ENCODE measurements at regions not wholly inside any gene's neighbourhood (a gene's known extent, or its start where the extent isn't known, plus 50 kb on each side); places are given as distances from the start of the nearest gene placed in this dataset.

GRCh38 chr14:35934499-35934898 is 108.4 kb downstream of the BRMS1L start:
- H3K36me3 ChIP-seq, result no peaks in the 10 kb centered on the region
- intact Hi-C loops (cut with DNase I), result no loop called here
- WGBS, 2 donors, result 67 to 72% methylated on average over 2 of the region's 2 CpGs
- no peak overlapping the region for H3K4me3 ChIP-seq
- no peak for DNase-seq
- H3K9me3 ChIP-seq, result no peaks in the 10 kb centered on the region
- TF ChIP-seq POLR2AphosphoS5 (IDR thresholded peaks at IDR 0.05) (no peak), POLR2A (IDR thresholded peaks at IDR 0.05) (no peak), CTCF (IDR thresholded peaks at IDR 0.05) (no peak), EP300 (IDR thresholded peaks at IDR 0.05) (no peak)
- H3K27me3 ChIP-seq, result no peaks in the 10 kb centered on the region
- no peak overlapping the region for H3K27ac ChIP-seq
- H3K4me1 ChIP-seq, result no peaks in the 10 kb centered on the region

- Histone ChIP-seq H3K27me3 (no peaks in the 10 kb centered on the region), H3K27ac (no peak overlapping the region), H3K4me3 (no peak overlapping the region), H3K9me3 (no peaks in the 10 kb centered on the region), H3K36me3 (no peaks in the 10 kb centered on the region), H3K4me1 (no peaks in the 10 kb centered on the region)
- DNase-seq, result no peak
- intact Hi-C loops (cut with DNase I), result no loop called here
- WGBS, 2 donors, result 55 to 79% methylated on average over 13 of the region's 13 CpGs
- TF ChIP-seq EP300 (IDR thresholded peaks at IDR 0.05), result no peak
Observed at GRCh38 chr14:35932659-35933159, 106.6 kb downstream of the BRMS1L start.

- H3K36me3 ChIP-seq, result no peaks in the 10 kb centered on the region
- no peak overlapping the region for H3K27ac ChIP-seq
- H3K4me1 ChIP-seq, result no peaks in the 10 kb centered on the region
- TF ChIP-seq EP300 (IDR thresholded peaks at IDR 0.05), result no peak
- TF ChIP-seq POLR2AphosphoS5 (IDR thresholded peaks at IDR 0.05), result no peak
- no peak for TF ChIP-seq POLR2A (IDR thresholded peaks at IDR 0.05)
- no peaks in the 10 kb centered on the region for H3K27me3 ChIP-seq
- no peak overlapping the region for H3K4me3 ChIP-seq
- intact Hi-C loops (cut with DNase I), result no loop called here
- DNase-seq, result no peak
- H3K9me3 ChIP-seq, result no peaks in the 10 kb centered on the region
Observed at GRCh38 chr14:35932136-35932535, 106.0 kb downstream of the BRMS1L start.

GRCh38 chr14:35931346-35931745 is 105.2 kb downstream of the BRMS1L start:
- Histone ChIP-seq H3K4me3 (no peak overlapping the region), H3K27ac (no peak overlapping the region), H3K36me3 (no peaks in the 10 kb centered on the region), H3K9me3 (no peaks in the 10 kb centered on the region), H3K4me1 (no peaks in the 10 kb centered on the region), H3K27me3 (no peaks in the 10 kb centered on the region)
- no peak for DNase-seq
- TF ChIP-seq POLR2AphosphoS5 (IDR thresholded peaks at IDR 0.05), result no peak
- no peak for TF ChIP-seq POLR2A (IDR thresholded peaks at IDR 0.05)
- TF ChIP-seq CTCF (IDR thresholded peaks at IDR 0.05), result no peak
- intact Hi-C loops (cut with DNase I), result no loop called here

GRCh38 chr14:35929186-35929585 is 103.0 kb downstream of the BRMS1L start:
- Histone ChIP-seq H3K36me3 (no peaks in the 10 kb centered on the region), H3K27ac (no peak overlapping the region), H3K4me1 (no peaks in the 10 kb centered on the region), H3K4me3 (no peak overlapping the region), H3K27me3 (no peaks in the 10 kb centered on the region), H3K9me3 (no peaks in the 10 kb centered on the region)
- intact Hi-C loops (cut with DNase I), result no loop called here
- whole genome bisulfite sequencing, 2 donors, result 70 to 77% methylated on average over 4 of the region's 4 CpGs
- TF ChIP-seq POLR2AphosphoS5 (IDR thresholded peaks at IDR 0.05) (no peak), EP300 (IDR thresholded peaks at IDR 0.05) (no peak), POLR2A (IDR thresholded peaks at IDR 0.05) (no peak), CTCF (IDR thresholded peaks at IDR 0.05) (no peak)
- DNase-seq, result no peak

GRCh38 chr14:35927727-35928126 is 101.6 kb downstream of the BRMS1L start:
- WGBS, 2 donors, result 86 to 91% methylated on average over 3 of the region's 3 CpGs

More at GRCh38 chr14:35927727-35928126, 101.6 kb downstream of the BRMS1L start:
- no peak overlapping the region for H3K4me3 ChIP-seq
- DNase-seq, result no peak
- no peaks in the 10 kb centered on the region for H3K27me3 ChIP-seq
- H3K27ac ChIP-seq, result no peak overlapping the region
- TF ChIP-seq CTCF (IDR thresholded peaks at IDR 0.05) (no peak), EP300 (IDR thresholded peaks at IDR 0.05) (no peak), POLR2AphosphoS5 (IDR thresholded peaks at IDR 0.05) (no peak), POLR2A (IDR thresholded peaks at IDR 0.05) (no peak)
- H3K9me3 ChIP-seq, result no peaks in the 10 kb centered on the region
- no peaks in the 10 kb centered on the region for H3K4me1 ChIP-seq
- intact Hi-C loops (cut with DNase I), result no loop called here
- H3K36me3 ChIP-seq, result no peaks in the 10 kb centered on the region
